Stromal cell of bone marrow (primary cell): ENCODE measurements at regions not wholly inside any gene's neighbourhood (a gene's known extent, or its start where the extent isn't known, plus 50 kb on each side); places are given as distances from the start of the nearest gene placed in this dataset.

Experiments used
- DNase-seq: peaks from one replicate; pipeline ENCODE4 v3.0.0-alpha.2; 2012; ENCODE audit warnings: low read depth

- no peak for DNase-seq
These were observed 99.8 kb upstream of the ROPN1 start for GRCh38 chr3:124091716-124092115.

- DNase-seq, result no peak
These were observed 100.9 kb upstream of the ROPN1 start for GRCh38 chr3:124092811-124093210.

GRCh38 chr3:124094496-124094895 is 102.6 kb upstream of the ROPN1 start:
- no peak for DNase-seq

GRCh38 chr3:124097362-124098131 is 105.6 kb upstream of the ROPN1 start:
- no peak for DNase-seq

GRCh38 chr3:124101643-124102042 is 109.7 kb upstream of the ROPN1 start:
- no peak for DNase-seq

GRCh38 chr3:124107104-124107890 is 115.4 kb upstream of the ROPN1 start:
- DNase-seq, result peak; percentile 35

GRCh38 chr3:124108446-124108845 is 116.5 kb upstream of the ROPN1 start:
- DNase-seq, result no peak

- DNase-seq, result no peak
These were observed 121.6 kb upstream of the ROPN1 start for GRCh38 chr3:124113485-124113884.

- peak; percentile 10 for DNase-seq
These were observed 123.4 kb upstream of the ROPN1 start for GRCh38 chr3:124115279-124115678.

GRCh38 chr3:124115956-124116355 is 124.0 kb upstream of the ROPN1 start:
- no peak for DNase-seq

- no peak for DNase-seq
These were observed 125.0 kb upstream of the ROPN1 start for GRCh38 chr3:124116906-124117305.

GRCh38 chr3:124117486-124117885 is 125.6 kb upstream of the ROPN1 start:
- peak; percentile 51 for DNase-seq

GRCh38 chr3:124118397-124118796 is 126.5 kb upstream of the ROPN1 start:
- DNase-seq, result no peak

- peak; percentile 81 for DNase-seq
These were observed 127.3 kb upstream of the ROPN1 start for GRCh38 chr3:124119056-124119716.

- DNase-seq, result no peak
These were observed 129.7 kb upstream of the ROPN1 start for GRCh38 chr3:124121379-124122312.

- DNase-seq, result no peak
These were observed 133.4 kb upstream of the ROPN1 start for GRCh38 chr3:124125315-124125714.

- DNase-seq, result no peak
These were observed 134.6 kb upstream of the ROPN1 start for GRCh38 chr3:124126436-124127023.

GRCh38 chr3:124131158-124131557 is 139.2 kb upstream of the ROPN1 start:
- no peak for DNase-seq

GRCh38 chr3:124131580-124131979 is 139.7 kb upstream of the ROPN1 start:
- no peak for DNase-seq

GRCh38 chr3:124132813-124133212 is 140.9 kb upstream of the ROPN1 start:
- DNase-seq, result no peak

GRCh38 chr3:124133366-124133940 is 141.5 kb upstream of the ROPN1 start:
- DNase-seq, result no peak
